ENCODE measurements at regions not wholly inside any gene's neighbourhood (a gene's known extent, or its start where the extent isn't known, plus 50 kb on each side); places are given as distances from the start of the nearest gene placed in this dataset. TPM values are rescaled to one million over a fixed set of nuclear protein-coding genes. Genes with fewer than 3 reads are reported as not detected.

- ChIA-PET POLR2A (no interaction called here), CTCF (interaction anchor here (1.4 kb wide), 1 partner anchor 15 kb away, joined by 3 read pairs; no protein-coding TSS in a partner anchor)
- DNase-seq (ENCODE audit: low read depth, low spot score), result no peak
- no peak overlapping the region for H3K4me3 ChIP-seq (ENCODE audit: low read depth, low read length)
- H3K27ac ChIP-seq (ENCODE audit: low read depth, low read length), result no peak overlapping the region
- TF ChIP-seq, protein P1, sequence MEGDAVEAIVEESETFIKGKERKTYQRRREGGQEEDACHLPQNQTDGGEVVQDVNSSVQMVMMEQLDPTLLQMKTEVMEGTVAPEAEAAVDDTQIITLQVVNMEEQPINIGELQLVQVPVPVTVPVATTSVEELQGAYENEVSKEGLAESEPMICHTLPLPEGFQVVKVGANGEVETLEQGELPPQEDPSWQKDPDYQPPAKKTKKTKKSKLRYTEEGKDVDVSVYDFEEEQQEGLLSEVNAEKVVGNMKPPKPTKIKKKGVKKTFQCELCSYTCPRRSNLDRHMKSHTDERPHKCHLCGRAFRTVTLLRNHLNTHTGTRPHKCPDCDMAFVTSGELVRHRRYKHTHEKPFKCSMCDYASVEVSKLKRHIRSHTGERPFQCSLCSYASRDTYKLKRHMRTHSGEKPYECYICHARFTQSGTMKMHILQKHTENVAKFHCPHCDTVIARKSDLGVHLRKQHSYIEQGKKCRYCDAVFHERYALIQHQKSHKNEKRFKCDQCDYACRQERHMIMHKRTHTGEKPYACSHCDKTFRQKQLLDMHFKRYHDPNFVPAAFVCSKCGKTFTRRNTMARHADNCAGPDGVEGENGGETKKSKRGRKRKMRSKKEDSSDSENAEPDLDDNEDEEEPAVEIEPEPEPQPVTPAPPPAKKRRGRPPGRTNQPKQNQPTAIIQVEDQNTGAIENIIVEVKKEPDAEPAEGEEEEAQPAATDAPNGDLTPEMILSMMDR (IDR thresholded peaks at IDR 0.05; ENCODE audit: low read depth, low read length), result no peak
- no peaks in the 10 kb centered on the region for H3K9me3 ChIP-seq (ENCODE audit: control insufficient read depth, insufficient read depth, low read length)
- H3K27me3 ChIP-seq (ENCODE audit: control insufficient read depth, insufficient read depth, low read length), result peaks cover 2% of the 10 kb centered on the region
Observed at GRCh38 chr7:124086843-124087242, 54.0 kb upstream of the TMEM229A start.

DNA sequence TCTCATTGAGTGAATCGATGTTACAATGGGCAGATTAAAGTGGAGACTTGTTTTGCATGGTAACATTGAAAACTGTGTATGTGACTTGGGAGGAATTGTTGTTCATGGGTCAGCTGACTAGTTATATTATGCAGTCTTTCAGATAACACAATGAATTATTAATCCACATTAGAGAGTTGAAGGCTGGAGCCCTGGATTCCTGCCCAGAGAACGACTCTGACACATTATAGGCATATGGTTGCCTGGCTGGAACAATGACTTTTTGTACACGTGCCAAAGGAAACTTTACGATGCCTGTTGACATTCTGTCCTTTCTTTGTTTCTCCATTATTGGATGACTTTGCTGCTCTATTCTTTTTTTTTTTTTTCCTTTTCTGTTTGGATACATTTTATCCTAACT, 52.3 kb upstream of the TMEM229A start:
- Histone ChIP-seq H3K27me3 (ENCODE audit: control insufficient read depth, insufficient read depth, low read length) (peaks cover 2% of the 10 kb centered on the region), H3K9me3 (ENCODE audit: control insufficient read depth, insufficient read depth, low read length) (no peaks in the 10 kb centered on the region), H3K4me3 (ENCODE audit: low read depth, low read length) (no peak overlapping the region), H3K27ac (ENCODE audit: low read depth, low read length) (no peak overlapping the region)
- ChIA-PET POLR2A (no interaction called here), CTCF (interaction anchor here (0.7 to 1.4 kb wide), 2 partner anchors 17 to 86 kb away, joined by 3 read pairs; no protein-coding TSS in a partner anchor)
- TF ChIP-seq, protein P1 (IDR thresholded peaks at IDR 0.05; ENCODE audit: low read depth, low read length), result no peak
- DNase-seq (ENCODE audit: low read depth, low spot score), result no peak

GRCh38 chr7:124084024-124084423, 51.2 kb upstream of the TMEM229A start:
- H3K4me3 ChIP-seq (ENCODE audit: low read depth, low read length), result no peak overlapping the region
- no peak overlapping the region for H3K27ac ChIP-seq (ENCODE audit: low read depth, low read length)
- POLR2A ChIA-PET, result no interaction called here
- no peak for DNase-seq (ENCODE audit: low read depth, low spot score)
- TF ChIP-seq, protein P1 (IDR thresholded peaks at IDR 0.05; ENCODE audit: low read depth, low read length), result no peak
- H3K9me3 ChIP-seq (ENCODE audit: control insufficient read depth, insufficient read depth, low read length), result no peaks in the 10 kb centered on the region
- CTCF ChIA-PET, result interaction anchor here (0.9 kb wide), 1 partner anchor 17 kb away, joined by 4 read pairs; no protein-coding TSS in a partner anchor
- peaks cover 5% of the 10 kb centered on the region for H3K27me3 ChIP-seq (ENCODE audit: control insufficient read depth, insufficient read depth, low read length)

Small RNA genes in the stretch of these regions (small RNA-seq; reads per million reads assigned to genes)
- not detected for gene RNU6-102P (ENCODE audit: insufficient read length, low read depth)

Measured in AG04450 (cell line).